ENCODE measurements at regions not wholly inside any gene's neighbourhood (a gene's known extent, or its start where the extent isn't known, plus 50 kb on each side); places are given as distances from the start of the nearest gene placed in this dataset.

DNA sequence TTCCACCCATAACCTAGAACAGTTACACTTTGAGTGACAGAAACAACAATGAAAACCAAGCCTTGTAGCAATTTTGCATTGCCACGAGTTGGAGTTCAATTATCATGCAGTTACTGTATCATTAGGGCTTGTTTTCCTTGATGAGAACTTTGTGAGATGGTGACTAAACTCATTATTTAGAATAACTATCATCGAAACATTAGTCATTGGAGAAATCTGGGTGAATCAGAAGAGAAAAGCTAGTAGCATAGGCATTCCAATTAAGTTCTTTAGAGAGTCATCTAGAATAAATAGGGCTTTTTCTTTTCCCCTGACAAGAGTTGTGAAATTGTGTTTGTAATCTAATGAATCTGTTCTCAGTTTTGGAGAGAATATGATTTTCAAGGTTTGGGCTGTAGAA is 122.8 kb upstream of the DOCK10 start:
- TF ChIP-seq, protein P1, sequence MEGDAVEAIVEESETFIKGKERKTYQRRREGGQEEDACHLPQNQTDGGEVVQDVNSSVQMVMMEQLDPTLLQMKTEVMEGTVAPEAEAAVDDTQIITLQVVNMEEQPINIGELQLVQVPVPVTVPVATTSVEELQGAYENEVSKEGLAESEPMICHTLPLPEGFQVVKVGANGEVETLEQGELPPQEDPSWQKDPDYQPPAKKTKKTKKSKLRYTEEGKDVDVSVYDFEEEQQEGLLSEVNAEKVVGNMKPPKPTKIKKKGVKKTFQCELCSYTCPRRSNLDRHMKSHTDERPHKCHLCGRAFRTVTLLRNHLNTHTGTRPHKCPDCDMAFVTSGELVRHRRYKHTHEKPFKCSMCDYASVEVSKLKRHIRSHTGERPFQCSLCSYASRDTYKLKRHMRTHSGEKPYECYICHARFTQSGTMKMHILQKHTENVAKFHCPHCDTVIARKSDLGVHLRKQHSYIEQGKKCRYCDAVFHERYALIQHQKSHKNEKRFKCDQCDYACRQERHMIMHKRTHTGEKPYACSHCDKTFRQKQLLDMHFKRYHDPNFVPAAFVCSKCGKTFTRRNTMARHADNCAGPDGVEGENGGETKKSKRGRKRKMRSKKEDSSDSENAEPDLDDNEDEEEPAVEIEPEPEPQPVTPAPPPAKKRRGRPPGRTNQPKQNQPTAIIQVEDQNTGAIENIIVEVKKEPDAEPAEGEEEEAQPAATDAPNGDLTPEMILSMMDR (IDR thresholded peaks at IDR 0.05 in 2 of 3, conservative IDR thresholded peaks at IDR 0.05 in 1 of 3; ENCODE audit: insufficient read depth in 2 of 3, low read depth in 1 of 3, low read length in 3 of 3): no peak
- TF ChIP-seq GABPA (tag; conservative IDR thresholded peaks at IDR 0.05; ENCODE audit: low read depth): no peak
- TF ChIP-seq, protein P2, sequence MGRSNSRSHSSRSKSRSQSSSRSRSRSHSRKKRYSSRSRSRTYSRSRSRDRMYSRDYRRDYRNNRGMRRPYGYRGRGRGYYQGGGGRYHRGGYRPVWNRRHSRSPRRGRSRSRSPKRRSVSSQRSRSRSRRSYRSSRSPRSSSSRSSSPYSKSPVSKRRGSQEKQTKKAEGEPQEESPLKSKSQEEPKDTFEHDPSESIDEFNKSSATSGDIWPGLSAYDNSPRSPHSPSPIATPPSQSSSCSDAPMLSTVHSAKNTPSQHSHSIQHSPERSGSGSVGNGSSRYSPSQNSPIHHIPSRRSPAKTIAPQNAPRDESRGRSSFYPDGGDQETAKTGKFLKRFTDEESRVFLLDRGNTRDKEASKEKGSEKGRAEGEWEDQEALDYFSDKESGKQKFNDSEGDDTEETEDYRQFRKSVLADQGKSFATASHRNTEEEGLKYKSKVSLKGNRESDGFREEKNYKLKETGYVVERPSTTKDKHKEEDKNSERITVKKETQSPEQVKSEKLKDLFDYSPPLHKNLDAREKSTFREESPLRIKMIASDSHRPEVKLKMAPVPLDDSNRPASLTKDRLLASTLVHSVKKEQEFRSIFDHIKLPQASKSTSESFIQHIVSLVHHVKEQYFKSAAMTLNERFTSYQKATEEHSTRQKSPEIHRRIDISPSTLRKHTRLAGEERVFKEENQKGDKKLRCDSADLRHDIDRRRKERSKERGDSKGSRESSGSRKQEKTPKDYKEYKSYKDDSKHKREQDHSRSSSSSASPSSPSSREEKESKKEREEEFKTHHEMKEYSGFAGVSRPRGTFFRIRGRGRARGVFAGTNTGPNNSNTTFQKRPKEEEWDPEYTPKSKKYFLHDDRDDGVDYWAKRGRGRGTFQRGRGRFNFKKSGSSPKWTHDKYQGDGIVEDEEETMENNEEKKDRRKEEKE (IDR thresholded peaks at IDR 0.05; ENCODE audit: borderline replicate concordance in 1 of 2, control insufficient read depth in 1 of 2, low read depth in 2 of 2, low read length in 1 of 2): no peak
- TF ChIP-seq HMGN3 (IDR thresholded peaks at IDR 0.05; ENCODE audit: borderline replicate concordance, extremely low read depth, insufficient read length, low read depth, low read length): no peak
